OCI-LY1 (cell line): ENCODE measurements at regions not wholly inside any gene's neighbourhood (a gene's known extent, or its start where the extent isn't known, plus 50 kb on each side); places are given as distances from the start of the nearest gene placed in this dataset.

ENCODE experiments used
- EZH2 ChIP-seq: fragments of 200-600 bp; sonication (generic), shearing (Covaris generic); IDR thresholded peaks from 2 replicates; pipeline ENCODE4 v1.8.0; 2017; ENCODE audit warnings: borderline replicate concordance, mixed run types, mild to moderate bottlenecking, antibody characterized with exemption, low read length, moderate library complexity, mixed read lengths
- TF ChIP-seq, protein P1 (sequence below): fragments of 200-600 bp; sonication (generic), shearing (Covaris generic); IDR thresholded peaks from 2 replicates; pipeline ENCODE4 v1.5.1; 2017; ENCODE audit warnings: mild to moderate bottlenecking, antibody characterized with exemption, low read length, moderate library complexity, mixed read lengths

DNA sequence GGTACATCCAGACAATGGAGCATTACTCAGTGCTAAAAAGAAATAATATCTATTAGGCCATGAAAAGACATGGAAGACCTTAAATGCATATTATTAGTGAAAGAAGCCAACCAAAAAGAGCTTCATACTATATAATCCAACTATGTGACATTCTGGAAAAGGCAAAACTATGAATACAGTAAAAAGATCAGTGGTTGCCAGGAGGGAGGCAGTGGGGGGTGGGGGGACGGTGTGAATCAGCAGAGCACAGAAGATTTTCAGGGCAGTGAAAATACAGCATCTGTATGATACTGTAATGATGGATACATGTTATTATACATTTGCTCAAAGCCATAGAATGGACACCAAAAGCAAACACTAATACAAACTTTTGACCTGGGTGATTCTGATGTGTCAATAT, 339.4 kb upstream of the SNX7 start:
- TF ChIP-seq EZH2, result no peak
- TF ChIP-seq, protein P1, sequence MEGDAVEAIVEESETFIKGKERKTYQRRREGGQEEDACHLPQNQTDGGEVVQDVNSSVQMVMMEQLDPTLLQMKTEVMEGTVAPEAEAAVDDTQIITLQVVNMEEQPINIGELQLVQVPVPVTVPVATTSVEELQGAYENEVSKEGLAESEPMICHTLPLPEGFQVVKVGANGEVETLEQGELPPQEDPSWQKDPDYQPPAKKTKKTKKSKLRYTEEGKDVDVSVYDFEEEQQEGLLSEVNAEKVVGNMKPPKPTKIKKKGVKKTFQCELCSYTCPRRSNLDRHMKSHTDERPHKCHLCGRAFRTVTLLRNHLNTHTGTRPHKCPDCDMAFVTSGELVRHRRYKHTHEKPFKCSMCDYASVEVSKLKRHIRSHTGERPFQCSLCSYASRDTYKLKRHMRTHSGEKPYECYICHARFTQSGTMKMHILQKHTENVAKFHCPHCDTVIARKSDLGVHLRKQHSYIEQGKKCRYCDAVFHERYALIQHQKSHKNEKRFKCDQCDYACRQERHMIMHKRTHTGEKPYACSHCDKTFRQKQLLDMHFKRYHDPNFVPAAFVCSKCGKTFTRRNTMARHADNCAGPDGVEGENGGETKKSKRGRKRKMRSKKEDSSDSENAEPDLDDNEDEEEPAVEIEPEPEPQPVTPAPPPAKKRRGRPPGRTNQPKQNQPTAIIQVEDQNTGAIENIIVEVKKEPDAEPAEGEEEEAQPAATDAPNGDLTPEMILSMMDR, result no peak
